ENCODE measurements at regions not wholly inside any gene's neighbourhood (a gene's known extent, or its start where the extent isn't known, plus 50 kb on each side); places are given as distances from the start of the nearest gene placed in this dataset.

- no peak for TF ChIP-seq CTCF (conservative IDR thresholded peaks at IDR 0.05)
- TF ChIP-seq EZH2 (IDR thresholded peaks at IDR 0.05; ENCODE audit: low read depth): no peak
These were observed 585.3 kb downstream of the EBF1 start for GRCh38 chr5:158514319-158514985.
